HepG2 (cell line): ENCODE measurements at regions not wholly inside any gene's neighbourhood (a gene's known extent, or its start where the extent isn't known, plus 50 kb on each side); places are given as distances from the start of the nearest gene placed in this dataset.

Experiments used
- ATAC-seq: fragments of 200-7000 bp; cut with Tn5 transposase; 3 replicates; pipeline ENCODE4 v1.9.1; 2020; ENCODE audit warnings: mild to moderate bottlenecking, moderate library complexity
- BruUV-seq: library from RNA; stranded (reverse); fragments of 400-500 nt; replicated peaks from 2 replicates; lab custom pipeline; 2021; lab: Mats Ljungman, UMichigan
- CTCF ChIA-PET: fragments of 300-600 bp; formaldehyde crosslinking; extraction: SDS; loops from one replicate; lab custom pipeline; 2021; ENCODE audit warnings: low total read pairs, inconsistent platforms, low intra/inter-chr PET ratio; lab: Yijun Ruan, JAX
- POLR2A ChIA-PET: fragments of 350-600 bp; sonication (Branson Sonifier 250); formaldehyde crosslinking; loops from one replicate; lab custom pipeline; 2020; ENCODE audit warnings: antibody characterized with exemption, inconsistent platforms; lab: Yijun Ruan, JAX
- DNase-seq: peaks from one replicate; pipeline ENCODE4 v3.0.0-alpha.2; 2015; ENCODE audit warnings: low spot score
- FAIRE-seq: peaks from 3 replicates; lab custom pipeline; 2011; peaks lifted over from hg19 to GRCh38; lab: Jason Lieb, UNC
- H2AFZ ChIP-seq: one replicate; pipeline ENCODE4 v1.6.1; 2011; ENCODE audit warnings: low read length, inconsistent platforms
- H3K27ac ChIP-seq: fragments of 300-600 bp; 3 replicates; pipeline ENCODE4 v1.8.0; 2011; ENCODE audit warnings: mixed run types, mild to moderate bottlenecking, mixed read lengths, low read length, inconsistent platforms; ENCODE audit not compliant: insufficient read depth; ENCODE audit errors: extremely low read length
- H3K27me3 ChIP-seq, 2 experiments: fragments of 200-600 bp in 1 of 2; 2 replicates in 1 of 2; 3 replicates in 1 of 2; pipeline versions ENCODE4 v1.6.0 to v1.8.0; 2011; ENCODE audit warnings: low read length in 2 of 2, mild to moderate bottlenecking in 2 of 2, moderate library complexity in 2 of 2, inconsistent platforms in 1 of 2; ENCODE audit not compliant: insufficient read depth in 2 of 2, control insufficient read depth in 1 of 2
- H3K36me3 ChIP-seq, 2 experiments: fragments of 200-600 bp in 1 of 2; replicated peaks in 1 of 2; 2 replicates in 1 of 2; 3 replicates in 1 of 2; pipeline versions ENCODE4 v1.5.1 to v1.8.0; 2011; ENCODE audit warnings: low read length in 2 of 2, inconsistent platforms in 1 of 2; ENCODE audit not compliant: insufficient read depth in 2 of 2, control insufficient read depth in 1 of 2
- H3K4me1 ChIP-seq: 2 replicates; pipeline ENCODE4 v1.5.1; 2012; ENCODE audit warnings: low read length, inconsistent platforms; ENCODE audit not compliant: insufficient read depth
- H3K4me2 ChIP-seq: 2 replicates; pipeline ENCODE4 v1.6.0; 2011; ENCODE audit warnings: low read depth, low read length, inconsistent platforms
- H3K4me3 ChIP-seq, 3 experiments: fragments of 200-600 bp in 1 of 3; sonication (generic), shearing (Covaris generic) in 1 of 3; replicated peaks in 1 of 3; 2 replicates each; pipeline ENCODE4 v1.5.1; 2011 to 2016; ENCODE audit warnings: low read length in 3 of 3, inconsistent platforms in 2 of 3, low read depth in 2 of 3, mild to moderate bottlenecking in 2 of 3, control low read depth in 1 of 3, mixed read lengths in 1 of 3; ENCODE audit not compliant: insufficient read depth in 1 of 3
- H3K79me2 ChIP-seq: one replicate; pipeline ENCODE4 v1.6.1; 2011; ENCODE audit warnings: low read length, inconsistent platforms; ENCODE audit not compliant: insufficient read depth
- H3K9ac ChIP-seq: 2 replicates; pipeline ENCODE4 v1.6.0; 2011; ENCODE audit warnings: mild to moderate bottlenecking, low read depth, low read length, inconsistent platforms; ENCODE audit not compliant: insufficient read depth
- H3K9me3 ChIP-seq: 2 replicates; pipeline ENCODE4 v1.5.1; 2012; ENCODE audit warnings: mild to moderate bottlenecking, low read length
- H4K20me1 ChIP-seq: 2 replicates; pipeline ENCODE4 v1.6.0; 2011; ENCODE audit warnings: inconsistent platforms, mild to moderate bottlenecking, low read length, moderate library complexity; ENCODE audit not compliant: insufficient read depth
- CEBPG ChIP-seq: IDR thresholded peaks from 2 replicates; pipeline ENCODE4 v1.6.1; 2016
- HDAC2 ChIP-seq: sonication (generic); formaldehyde crosslinking; IDR thresholded peaks from 2 replicates; pipeline ENCODE4 v1.4.0; 2020; ENCODE audit warnings: missing genetic modification reagents
- MBD4 ChIP-seq: IDR thresholded peaks from 2 replicates; pipeline ENCODE4 v1.6.1; 2012; ENCODE audit warnings: low read length, inconsistent platforms, borderline replicate concordance
- TBP ChIP-seq: sonication (generic); formaldehyde crosslinking; IDR thresholded peaks from 2 replicates; pipeline ENCODE4 v1.5.0; 2020; ENCODE audit warnings: missing genetic modification reagents
- TRAFD1 ChIP-seq: sonication (generic); formaldehyde crosslinking; IDR thresholded peaks from 2 replicates; pipeline ENCODE4 v1.5.1; 2020; ENCODE audit warnings: missing genetic modification reagents, mild to moderate bottlenecking, borderline replicate concordance
- ZNF414 ChIP-seq: sonication (generic); formaldehyde crosslinking; IDR thresholded peaks from 2 replicates; pipeline ENCODE4 v1.5.0; 2020; ENCODE audit warnings: missing genetic modification reagents
- ZNF513 ChIP-seq: sonication (generic); formaldehyde crosslinking; conservative IDR thresholded peaks from 2 replicates; pipeline ENCODE4 v1.5.0; 2020; ENCODE audit warnings: missing genetic modification reagents
- ZNF646 ChIP-seq: sonication (generic); formaldehyde crosslinking; IDR thresholded peaks from 2 replicates; pipeline ENCODE4 v1.9.0; 2021; ENCODE audit warnings: mild to moderate bottlenecking, missing genetic modification reagents
- ZNF704 ChIP-seq: sonication (generic); formaldehyde crosslinking; IDR thresholded peaks from 2 replicates; pipeline ENCODE4 v1.8.1; 2023; ENCODE audit warnings: mild to moderate bottlenecking, inconsistent platforms, moderate library complexity, missing genetic modification reagents, borderline replicate concordance
- ZNF777 ChIP-seq: sonication (generic); formaldehyde crosslinking; IDR thresholded peaks from 2 replicates; pipeline ENCODE4 v1.4.0; 2020; ENCODE audit warnings: missing genetic modification reagents
- ZNF781 ChIP-seq: sonication (generic); formaldehyde crosslinking; IDR thresholded peaks from 2 replicates; pipeline ENCODE4 v1.5.1; 2020; ENCODE audit warnings: borderline replicate concordance, mild to moderate bottlenecking, missing genetic modification reagents; ENCODE audit errors: not compliant biosample characterization
- whole genome bisulfite sequencing: methylation state at CpG from one replicate; pipeline ENCODE4 v1.1.6; 2017; ENCODE audit warnings: low lambda C conversion rate; 5-methylcytosine and 5-hydroxymethylcytosine counted together
- in situ Hi-C: cut with HindIII; loops from 2 replicates; pipeline ENCODE4 v1.10.0; 2017; ENCODE audit warnings: low pct_unique_long_range_greater_than_20kb; ENCODE audit not compliant: extremely low pct_ligation_motif_present
- intact Hi-C: fragments of 100-400 bp; cut with micrococcal nuclease; formaldehyde crosslinking; loops from one replicate; pipeline ENCODE4 v1.10.0; 2022; ENCODE audit not compliant: unreplicated experiment

GRCh38 chr13:104553896-104554295 is 1487.7 kb upstream of the SLC10A2 start:
- DNase-seq (no peak), ATAC-seq (no peak), FAIRE-seq (no peak)
- H3K4me3 ChIP-seq = no peak overlapping the region
- BruUV-seq = no TSS peak
- no peak overlapping the region for H3K4me2 ChIP-seq
- no peaks in the 10 kb centered on the region for H3K4me1 ChIP-seq
- H3K9ac ChIP-seq = no peak overlapping the region
- no peaks in the 10 kb centered on the region for H3K36me3 ChIP-seq
- no peaks in the 10 kb centered on the region for H3K27me3 ChIP-seq
- in situ Hi-C loops = loop anchor here (25.0 kb wide), 1 partner anchor 1983 kb away; the partner anchor contains the start of gene EFNB2
- no peak overlapping the region for H2AFZ ChIP-seq
- no peak overlapping the region for H3K27ac ChIP-seq
- 0% methylated on average over 1 of the region's 1 CpG for WGBS
- intact Hi-C loops = no loop called here
- no peaks in the 10 kb centered on the region for H4K20me1 ChIP-seq
- no peaks in the 10 kb centered on the region for H3K79me2 ChIP-seq
- POLR2A ChIA-PET = no interaction called here
- CTCF ChIA-PET = no interaction called here
- H3K9me3 ChIP-seq = peaks cover 50% of the 10 kb centered on the region
- TF ChIP-seq MBD4 (no peak), TRAFD1 (CRISPR knock-in tag) (no peak), TBP (CRISPR knock-in tag) (no peak), ZNF646 (no peak), ZNF704 (CRISPR knock-in tag) (no peak), HDAC2 (no peak), ZNF414 (no peak), ZNF777 (no peak), CEBPG (CRISPR knock-in tag) (no peak), ZNF781 (no peak), ZNF513 (CRISPR knock-in tag) (no peak)
